Activated CD4-positive, CD25-positive, alpha-beta regulatory T cell treated with anti-CD3 and anti-CD28 coated beads, Interleukin-2, amount 50 U/mL, for 72 hours (primary cell): ENCODE measurements at regions not wholly inside any gene's neighbourhood (a gene's known extent, or its start where the extent isn't known, plus 50 kb on each side); places are given as distances from the start of the nearest gene placed in this dataset.

ENCODE experiments used
- DNase-seq: peaks from one replicate; pipeline ENCODE4 v3.0.0; 2021

- DNase-seq: no peak
These were observed 51.0 kb upstream of the ARL8B start for GRCh38 chr3:5071061-5071460.

- no peak for DNase-seq
These were observed 49.8 kb upstream of the ARL8B start for GRCh38 chr3:5072100-5072816.
